Endothelial cell of umbilical vein (primary cell): ENCODE measurements at regions not wholly inside any gene's neighbourhood (a gene's known extent, or its start where the extent isn't known, plus 50 kb on each side); places are given as distances from the start of the nearest gene placed in this dataset.
A peak's percentile ranks its signal among the peaks of the same experiment; 100 is the strongest.
"Not testable (repeated sequence)": the region's sequence is repeated elsewhere in the genome, so short reads cannot be mapped to it uniquely, and the experiment has no call there.

Experiments used
- EZH2 ChIP-seq: IDR thresholded peaks from 2 replicates; pipeline ENCODE4 v1.6.1; 2012; ENCODE audit warnings: borderline replicate concordance, low read depth, mild to moderate bottlenecking, moderate library complexity, low read length, inconsistent platforms; ENCODE audit not compliant: severe bottlenecking
- FOS ChIP-seq: IDR thresholded peaks from 2 replicates; pipeline ENCODE4 v1.6.1; 2011; ENCODE audit warnings: mild to moderate bottlenecking, low read length, moderate library complexity, borderline replicate concordance; ENCODE audit not compliant: insufficient read depth
- GATA2 ChIP-seq: IDR thresholded peaks from 2 replicates; pipeline ENCODE4 v1.7.0; 2011; ENCODE audit warnings: low read depth, mild to moderate bottlenecking, moderate library complexity, mixed read lengths, low read length; ENCODE audit not compliant: insufficient read length, insufficient read depth
- JUN ChIP-seq: IDR thresholded peaks from 2 replicates; pipeline ENCODE4 v1.6.1; 2011; ENCODE audit warnings: borderline replicate concordance, low read depth; ENCODE audit not compliant: insufficient read length, insufficient read depth
- POLR2A ChIP-seq: IDR thresholded peaks from 2 replicates; pipeline ENCODE4 v1.6.1; 2012; ENCODE audit warnings: low read depth, mild to moderate bottlenecking, control low read depth, low read length
- POLR2AphosphoS5 ChIP-seq: IDR thresholded peaks from 2 replicates; pipeline ENCODE4 v1.6.1; 2012; ENCODE audit warnings: low read depth, mild to moderate bottlenecking, control low read depth, low read length, moderate library complexity; ENCODE audit not compliant: insufficient read depth
- TF ChIP-seq, protein P1 (sequence below), 2 donors: IDR thresholded peaks; 1 replicate in 1 of 2; 2 replicates in 1 of 2; pipeline ENCODE4 v1.5.1; 2011; ENCODE audit warnings: low read length in 2 of 2, mild to moderate bottlenecking in 2 of 2, moderate library complexity in 2 of 2, control low read depth in 1 of 2, inconsistent platforms in 1 of 2, low read depth in 1 of 2; ENCODE audit not compliant: insufficient read depth in 1 of 2; ENCODE audit errors: extremely low read depth in 1 of 2
- TF ChIP-seq, protein P2 (sequence below): IDR thresholded peaks from 2 replicates; pipeline ENCODE4 v1.6.1; 2011; ENCODE audit not compliant: insufficient read depth, insufficient read length

DNA sequence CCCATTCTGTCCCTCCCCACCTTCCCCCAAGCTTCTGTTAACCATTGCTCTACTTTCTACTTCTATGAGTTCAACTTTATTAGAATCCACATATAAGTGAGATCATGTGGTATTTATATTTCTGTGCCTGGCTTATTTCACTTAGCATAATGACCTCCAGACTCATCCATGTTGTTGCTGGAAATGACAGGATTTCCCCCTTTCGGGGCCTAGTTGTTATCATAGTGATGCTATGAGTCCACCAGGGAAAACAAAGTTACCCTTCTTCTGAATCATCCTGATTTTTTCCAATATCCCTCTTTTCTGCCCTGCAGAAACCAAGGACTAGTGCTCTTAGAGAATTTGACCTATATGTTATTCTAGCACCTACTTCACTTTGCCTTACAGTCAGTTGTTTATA, 53.2 kb upstream of the TERB2 start:
- TF ChIP-seq, protein P1, sequence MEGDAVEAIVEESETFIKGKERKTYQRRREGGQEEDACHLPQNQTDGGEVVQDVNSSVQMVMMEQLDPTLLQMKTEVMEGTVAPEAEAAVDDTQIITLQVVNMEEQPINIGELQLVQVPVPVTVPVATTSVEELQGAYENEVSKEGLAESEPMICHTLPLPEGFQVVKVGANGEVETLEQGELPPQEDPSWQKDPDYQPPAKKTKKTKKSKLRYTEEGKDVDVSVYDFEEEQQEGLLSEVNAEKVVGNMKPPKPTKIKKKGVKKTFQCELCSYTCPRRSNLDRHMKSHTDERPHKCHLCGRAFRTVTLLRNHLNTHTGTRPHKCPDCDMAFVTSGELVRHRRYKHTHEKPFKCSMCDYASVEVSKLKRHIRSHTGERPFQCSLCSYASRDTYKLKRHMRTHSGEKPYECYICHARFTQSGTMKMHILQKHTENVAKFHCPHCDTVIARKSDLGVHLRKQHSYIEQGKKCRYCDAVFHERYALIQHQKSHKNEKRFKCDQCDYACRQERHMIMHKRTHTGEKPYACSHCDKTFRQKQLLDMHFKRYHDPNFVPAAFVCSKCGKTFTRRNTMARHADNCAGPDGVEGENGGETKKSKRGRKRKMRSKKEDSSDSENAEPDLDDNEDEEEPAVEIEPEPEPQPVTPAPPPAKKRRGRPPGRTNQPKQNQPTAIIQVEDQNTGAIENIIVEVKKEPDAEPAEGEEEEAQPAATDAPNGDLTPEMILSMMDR (IDR thresholded peaks at IDR 0.05; ENCODE audit: extremely low read depth in 1 of 2, insufficient read depth in 1 of 2, low read depth in 1 of 2, low read length in 2 of 2) = not testable (repeated sequence)
- TF ChIP-seq EZH2, POLR2A, POLR2AphosphoS5, JUN, GATA2: not testable (repeated sequence)
- TF ChIP-seq, protein P2, sequence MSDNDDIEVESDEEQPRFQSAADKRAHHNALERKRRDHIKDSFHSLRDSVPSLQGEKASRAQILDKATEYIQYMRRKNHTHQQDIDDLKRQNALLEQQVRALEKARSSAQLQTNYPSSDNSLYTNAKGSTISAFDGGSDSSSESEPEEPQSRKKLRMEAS = not testable (repeated sequence)
- TF ChIP-seq FOS = peak; percentile 44
